Glutamatergic neuron (in vitro differentiated cells): ENCODE measurements at regions not wholly inside any gene's neighbourhood (a gene's known extent, or its start where the extent isn't known, plus 50 kb on each side); places are given as distances from the start of the nearest gene placed in this dataset.

ENCODE experiments used
- DNase-seq: peaks from one replicate; pipeline ENCODE4 v3.0.0; 2022
- H3K27ac Mint-ChIP-seq: one replicate; pipeline ENCODE4 v1.8.0; 2020; ENCODE audit warnings: mild to moderate bottlenecking, mixed read lengths, inconsistent platforms; ENCODE audit not compliant: unreplicated experiment
- H3K27me3 Mint-ChIP-seq: one replicate; pipeline ENCODE4 v1.8.0; 2020; ENCODE audit warnings: mild to moderate bottlenecking, moderate library complexity, mixed read lengths, inconsistent platforms; ENCODE audit not compliant: unreplicated experiment
- H3K36me3 Mint-ChIP-seq: one replicate; pipeline ENCODE4 v1.8.0; 2020; ENCODE audit warnings: mild to moderate bottlenecking, mixed read lengths, inconsistent platforms; ENCODE audit not compliant: unreplicated experiment
- H3K4me1 Mint-ChIP-seq: one replicate; pipeline ENCODE4 v1.8.0; 2020; ENCODE audit warnings: mild to moderate bottlenecking, low read depth, mixed read lengths, inconsistent platforms; ENCODE audit not compliant: unreplicated experiment
- H3K4me3 Mint-ChIP-seq: one replicate; pipeline ENCODE4 v1.8.0; 2020; ENCODE audit warnings: mild to moderate bottlenecking, mixed read lengths, inconsistent platforms; ENCODE audit not compliant: unreplicated experiment
- H3K9me3 Mint-ChIP-seq: one replicate; pipeline ENCODE4 v1.8.0; 2020; ENCODE audit warnings: mild to moderate bottlenecking, moderate library complexity, mixed read lengths, inconsistent platforms; ENCODE audit not compliant: unreplicated experiment
- TF ChIP-seq, protein P1 (sequence below): fragments of 200-600 bp; sonication (generic); IDR thresholded peaks from one replicate; pipeline ENCODE4 v1.5.0; 2021; ENCODE audit not compliant: partially characterized antibody, unreplicated experiment

DNA sequence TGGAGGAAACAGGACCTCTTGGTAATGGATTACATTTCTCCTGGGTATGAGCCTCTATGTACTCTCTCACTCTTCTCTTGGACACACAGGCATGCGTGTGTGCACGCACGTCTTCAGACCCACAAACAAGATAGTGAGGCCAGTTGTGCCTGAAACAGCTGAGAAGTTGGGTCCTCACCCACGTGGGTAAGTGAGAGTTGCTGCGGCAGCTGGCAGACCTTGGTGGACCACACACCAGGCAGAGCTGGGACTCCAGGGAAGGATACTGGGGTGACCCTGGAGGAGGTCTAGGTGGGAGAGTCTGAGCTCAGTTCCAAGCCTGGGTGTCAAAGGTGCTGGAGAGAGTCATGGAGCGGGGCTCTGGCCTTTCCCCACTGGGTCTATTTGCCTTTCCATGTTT, 194.3 kb downstream of the HAUS1 start:
- H3K36me3 Mint-ChIP-seq = no peaks in the 10 kb centered on the region
- H3K4me1 Mint-ChIP-seq = peaks cover 6% of the 10 kb centered on the region
- DNase-seq = no peak
- H3K27ac Mint-ChIP-seq = no peak overlapping the region
- peaks cover 7% of the 10 kb centered on the region for H3K9me3 Mint-ChIP-seq
- TF ChIP-seq, protein P1, sequence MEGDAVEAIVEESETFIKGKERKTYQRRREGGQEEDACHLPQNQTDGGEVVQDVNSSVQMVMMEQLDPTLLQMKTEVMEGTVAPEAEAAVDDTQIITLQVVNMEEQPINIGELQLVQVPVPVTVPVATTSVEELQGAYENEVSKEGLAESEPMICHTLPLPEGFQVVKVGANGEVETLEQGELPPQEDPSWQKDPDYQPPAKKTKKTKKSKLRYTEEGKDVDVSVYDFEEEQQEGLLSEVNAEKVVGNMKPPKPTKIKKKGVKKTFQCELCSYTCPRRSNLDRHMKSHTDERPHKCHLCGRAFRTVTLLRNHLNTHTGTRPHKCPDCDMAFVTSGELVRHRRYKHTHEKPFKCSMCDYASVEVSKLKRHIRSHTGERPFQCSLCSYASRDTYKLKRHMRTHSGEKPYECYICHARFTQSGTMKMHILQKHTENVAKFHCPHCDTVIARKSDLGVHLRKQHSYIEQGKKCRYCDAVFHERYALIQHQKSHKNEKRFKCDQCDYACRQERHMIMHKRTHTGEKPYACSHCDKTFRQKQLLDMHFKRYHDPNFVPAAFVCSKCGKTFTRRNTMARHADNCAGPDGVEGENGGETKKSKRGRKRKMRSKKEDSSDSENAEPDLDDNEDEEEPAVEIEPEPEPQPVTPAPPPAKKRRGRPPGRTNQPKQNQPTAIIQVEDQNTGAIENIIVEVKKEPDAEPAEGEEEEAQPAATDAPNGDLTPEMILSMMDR = no peak
- no peak overlapping the region for H3K4me3 Mint-ChIP-seq
- H3K27me3 Mint-ChIP-seq = peaks cover 9% of the 10 kb centered on the region

DNA sequence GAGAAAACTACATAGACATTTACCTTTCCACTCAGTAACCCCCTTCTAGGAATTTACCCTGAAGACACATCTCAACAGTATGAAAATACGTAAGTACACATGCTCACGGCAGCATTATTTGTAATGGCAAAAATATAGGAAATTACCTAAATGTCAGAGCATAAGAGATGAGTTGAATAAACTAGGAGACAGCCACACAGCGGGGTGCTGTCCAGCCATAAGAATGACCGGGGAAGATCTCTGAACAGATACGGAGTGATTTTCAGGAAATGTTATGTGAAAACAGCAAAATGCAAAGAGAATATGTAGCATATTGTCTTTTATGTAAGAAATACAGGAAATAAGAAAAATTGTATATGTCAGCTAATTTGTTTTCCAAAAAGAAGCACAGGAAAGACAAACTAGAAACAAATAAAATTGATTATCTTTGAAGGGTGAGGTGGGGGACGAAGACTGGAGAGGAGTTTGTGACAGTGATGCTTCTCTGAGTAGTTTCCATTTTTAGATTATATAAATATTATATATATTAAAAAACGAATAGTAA, 195.4 kb downstream of the HAUS1 start:
- H3K36me3 Mint-ChIP-seq = no peaks in the 10 kb centered on the region
- no peak for DNase-seq

DNA sequence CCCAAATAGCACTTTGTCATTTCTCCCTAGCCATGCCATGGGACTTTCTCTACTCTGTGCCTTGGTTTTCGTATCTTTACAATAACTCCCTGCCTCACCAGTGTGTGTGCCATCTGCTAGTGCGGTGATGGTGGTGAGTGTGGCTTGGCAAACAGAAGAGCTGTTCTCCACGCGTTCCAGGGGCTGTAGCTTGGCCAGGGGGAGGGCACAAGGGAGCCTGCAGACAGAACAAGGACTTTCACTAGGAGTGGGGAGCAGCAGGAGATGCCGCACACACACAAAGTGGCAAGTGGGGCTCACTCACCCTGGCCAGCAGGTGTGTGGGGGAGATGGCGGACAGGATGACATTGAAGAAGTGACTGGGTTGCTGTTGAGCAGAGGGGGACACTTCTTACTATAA, 196.9 kb downstream of the HAUS1 start:
- no peaks in the 10 kb centered on the region for H3K4me1 Mint-ChIP-seq
- H3K36me3 Mint-ChIP-seq = peaks cover under 1% of the 10 kb centered on the region
- TF ChIP-seq, protein P1 = no peak
- DNase-seq = no peak
- H3K9me3 Mint-ChIP-seq = no peaks in the 10 kb centered on the region
- H3K27me3 Mint-ChIP-seq = peaks cover 6% of the 10 kb centered on the region
- H3K27ac Mint-ChIP-seq = no peak overlapping the region
- no peak overlapping the region for H3K4me3 Mint-ChIP-seq

More for the DNA sequence above, 195.4 kb downstream of the HAUS1 start:
- H3K9me3 Mint-ChIP-seq = peaks cover 7% of the 10 kb centered on the region
- H3K27ac Mint-ChIP-seq = no peak overlapping the region
- TF ChIP-seq, protein P1 = no peak
- peaks cover 9% of the 10 kb centered on the region for H3K27me3 Mint-ChIP-seq
- H3K4me3 Mint-ChIP-seq = no peak overlapping the region
- H3K4me1 Mint-ChIP-seq = peaks cover 6% of the 10 kb centered on the region

DNA sequence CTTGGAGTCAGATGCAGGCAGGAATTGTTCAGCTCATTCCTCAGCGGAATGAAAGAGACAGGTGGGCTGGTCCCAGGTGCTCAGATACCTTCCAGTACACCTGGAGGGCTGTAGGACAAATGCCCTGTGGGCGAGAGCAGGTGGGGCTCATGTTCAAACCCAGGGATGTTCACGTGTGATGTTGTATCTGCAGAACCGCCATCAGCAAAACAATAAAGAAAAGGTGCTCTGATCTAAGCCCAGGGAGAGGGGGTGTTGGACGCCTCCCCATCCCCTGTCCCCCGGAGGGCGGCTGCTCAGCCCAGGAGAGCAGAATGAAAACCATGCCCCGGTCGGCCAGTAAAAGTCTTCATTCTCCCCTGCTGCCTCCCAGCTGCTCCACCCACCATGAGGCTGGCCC, 197.4 kb downstream of the HAUS1 start:
- no peak for DNase-seq
- peaks cover 6% of the 10 kb centered on the region for H3K27me3 Mint-ChIP-seq
- H3K9me3 Mint-ChIP-seq = peaks cover 3% of the 10 kb centered on the region

More for the DNA sequence above, 197.4 kb downstream of the HAUS1 start:
- H3K4me1 Mint-ChIP-seq = no peaks in the 10 kb centered on the region
- peaks cover 5% of the 10 kb centered on the region for H3K36me3 Mint-ChIP-seq
- H3K4me3 Mint-ChIP-seq = no peak overlapping the region
- no peak overlapping the region for H3K27ac Mint-ChIP-seq
- TF ChIP-seq, protein P1 = no peak
